Renal cortex interstitium (tissue), 11 donors: ENCODE measurements at regions not wholly inside any gene's neighbourhood (a gene's known extent, or its start where the extent isn't known, plus 50 kb on each side); places are given as distances from the start of the nearest gene placed in this dataset.
"Not testable (repeated sequence)": the region's sequence is repeated elsewhere in the genome, so short reads cannot be mapped to it uniquely, and the experiment has no call there.

ENCODE experiments used
- DNase-seq, 11 donors: peaks; one replicate each; pipeline ENCODE4 v3.0.0-alpha.2; 2013; ENCODE audit warnings: low read depth in 9 of 11, low spot score in 4 of 11; ENCODE audit errors: extremely low read depth in 1 of 11

DNA sequence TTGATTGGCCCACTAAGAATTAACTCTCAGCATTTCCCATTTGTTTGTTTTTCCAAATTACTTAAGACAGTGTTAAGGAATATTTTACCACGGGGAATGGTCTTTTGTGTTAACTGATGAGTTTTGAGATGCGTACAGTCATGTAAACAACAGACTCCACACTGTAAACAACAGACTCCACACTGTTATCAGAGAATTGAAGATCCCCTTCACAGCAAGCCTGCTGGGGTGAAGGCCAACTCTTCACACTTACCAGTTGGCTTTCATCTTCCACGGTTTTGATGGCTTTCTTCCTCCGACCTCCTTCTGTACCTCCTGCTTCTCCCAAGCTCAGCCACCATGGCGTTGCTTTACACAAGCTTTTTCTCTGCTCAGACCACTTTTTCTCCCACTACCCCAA lies 166.8 kb downstream of the TMEM200C start:
- no peak for DNase-seq

DNA sequence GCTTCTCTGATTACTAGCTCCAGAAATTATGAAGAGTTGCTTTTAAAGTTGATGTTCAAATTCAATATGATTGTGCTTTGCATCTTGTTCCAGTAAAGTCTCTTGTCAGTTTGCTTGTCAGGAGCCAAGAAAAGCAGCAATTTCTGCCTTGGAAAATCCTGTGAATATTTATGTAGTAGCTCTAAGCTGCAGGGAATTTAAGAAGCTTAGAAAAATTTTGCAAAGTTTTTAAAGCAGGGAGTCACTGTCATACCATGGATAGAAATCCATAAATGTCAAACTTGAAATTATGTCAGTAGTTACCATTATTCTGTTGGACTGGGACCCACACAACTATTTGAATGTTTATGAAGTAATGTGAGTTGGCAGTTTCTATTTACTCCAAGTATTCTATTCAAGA lies 169.3 kb downstream of the TMEM200C start:
- DNase-seq, result no peak

DNA sequence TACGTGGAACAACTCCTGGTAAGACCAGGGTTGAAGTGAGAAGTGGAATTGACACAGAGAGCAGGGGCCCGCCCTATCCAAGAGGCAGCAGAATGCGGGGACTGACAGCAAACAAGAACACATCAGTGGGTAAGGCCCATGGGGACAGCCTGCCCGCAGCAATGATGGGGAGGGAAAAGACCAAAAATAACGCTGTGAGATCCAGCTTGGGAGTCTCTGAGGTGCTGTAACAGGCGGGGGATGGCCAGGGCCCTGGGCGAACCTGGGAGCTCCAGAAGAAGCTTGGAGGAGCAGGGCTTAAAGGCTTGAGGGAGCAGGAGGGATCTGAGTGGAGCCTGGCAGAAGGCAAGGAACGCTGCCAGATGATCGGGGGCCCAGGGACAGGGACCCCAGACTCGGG lies 173.4 kb downstream of the TMEM200C start:
- no peak for DNase-seq

DNA sequence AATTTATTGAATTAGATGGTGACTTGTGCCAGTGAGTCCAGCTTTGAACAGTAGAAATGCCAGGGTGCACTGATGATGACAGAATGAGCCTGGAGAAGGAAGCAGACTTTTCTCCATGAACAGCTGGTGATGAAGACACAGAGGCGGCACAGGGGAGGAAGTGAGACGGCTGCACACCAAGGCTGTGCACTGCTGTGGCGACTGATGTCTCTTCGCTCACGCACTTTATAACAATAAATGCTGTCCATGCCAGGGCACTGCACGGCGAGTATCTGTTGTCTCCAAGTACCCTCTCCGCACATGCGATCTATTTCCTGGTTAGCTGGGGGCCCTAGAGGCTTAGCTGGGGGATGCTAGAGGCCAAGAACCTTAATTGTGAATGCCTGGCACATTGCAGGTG lies 175.2 kb downstream of the TMEM200C start:
- no peak for DNase-seq

DNA sequence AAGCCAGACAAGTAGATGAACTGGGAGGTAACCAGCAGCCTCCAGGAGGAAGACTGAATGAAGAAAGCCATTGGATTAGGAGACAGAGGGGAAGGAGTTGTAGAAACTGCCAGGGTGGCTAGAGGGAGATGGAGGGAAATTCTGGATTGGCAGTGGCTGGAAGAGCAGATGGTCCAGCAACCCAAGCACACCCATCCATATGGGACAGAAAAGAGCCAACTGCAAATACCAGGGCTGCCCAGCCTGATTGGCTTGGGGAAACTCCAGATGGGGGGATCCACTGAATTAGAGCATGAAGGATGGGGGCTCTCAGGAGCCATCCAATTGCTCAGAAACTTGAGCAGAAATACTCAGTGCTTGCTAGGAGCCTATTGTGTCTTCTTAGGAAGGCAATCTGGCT lies 173.5 kb upstream of the EPB41L3 start:
- DNase-seq, result no peak

DNA sequence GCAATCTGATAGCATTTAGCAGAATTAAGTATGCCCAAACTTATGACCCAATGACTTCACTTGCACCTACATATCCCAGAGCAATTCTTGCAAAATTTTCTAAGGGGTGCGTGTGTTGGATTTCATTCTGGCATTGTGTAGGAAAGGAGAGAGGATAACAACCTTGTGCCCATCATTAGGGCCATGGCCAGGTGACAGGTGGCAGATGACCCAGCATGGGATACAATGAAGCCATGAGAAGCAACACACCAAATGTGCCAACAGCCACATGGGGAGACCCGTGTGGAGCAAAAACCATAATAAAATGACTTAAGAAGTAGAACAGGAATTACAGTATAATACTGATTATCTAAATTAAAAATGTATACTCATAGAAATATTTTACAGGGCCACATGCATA lies 166.9 kb upstream of the EPB41L3 start:
- no peak for DNase-seq

DNA sequence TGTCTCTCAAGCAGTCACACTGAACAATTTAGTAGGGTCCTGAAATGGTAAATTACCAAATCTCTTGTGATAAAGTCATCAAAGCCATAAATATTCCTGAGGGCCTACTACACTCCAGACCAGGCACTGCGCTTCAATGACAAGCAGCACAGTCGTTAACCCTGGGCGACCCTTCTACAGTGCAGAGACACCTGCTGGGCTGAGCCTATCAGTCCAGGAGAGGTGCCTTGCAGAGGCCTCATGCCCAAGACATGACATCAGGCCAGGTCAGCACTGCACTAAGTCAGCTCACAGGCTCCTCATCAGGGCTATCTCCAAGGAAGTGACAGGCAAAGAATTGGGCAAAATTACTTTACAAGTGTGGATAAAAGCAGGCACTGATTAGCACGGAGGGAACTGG lies 166.4 kb upstream of the EPB41L3 start:
- DNase-seq, result no peak

DNA sequence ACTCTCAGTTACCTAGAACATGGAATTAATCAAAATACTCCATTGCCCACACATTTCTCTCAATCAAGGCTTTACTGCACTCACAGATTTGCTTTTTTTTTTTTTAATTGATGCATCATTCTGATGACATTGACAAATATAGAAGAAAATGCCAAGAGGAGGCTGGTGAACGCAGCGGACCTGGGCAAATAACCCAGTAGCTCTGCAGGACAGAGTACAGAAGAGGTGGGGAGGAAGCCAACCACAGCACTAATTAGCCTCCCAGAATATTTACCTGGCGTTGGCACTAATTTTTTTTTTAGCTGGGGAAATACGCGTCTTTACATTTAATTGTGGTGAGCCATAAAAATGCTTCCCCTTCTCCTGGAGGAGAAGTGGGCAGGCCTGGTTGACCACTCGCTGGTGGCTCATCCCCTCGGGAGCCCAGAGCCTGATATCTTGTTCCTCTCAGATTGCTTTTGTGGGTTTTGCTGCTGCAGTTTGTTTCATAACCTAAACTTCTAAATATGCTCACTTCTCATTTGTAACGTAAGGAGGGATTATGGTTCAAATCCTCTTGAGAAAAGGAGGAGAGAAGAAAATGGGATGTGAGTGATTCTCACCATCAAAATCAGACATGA lies 165.8 kb upstream of the EPB41L3 start:
- DNase-seq, result no peak

DNA sequence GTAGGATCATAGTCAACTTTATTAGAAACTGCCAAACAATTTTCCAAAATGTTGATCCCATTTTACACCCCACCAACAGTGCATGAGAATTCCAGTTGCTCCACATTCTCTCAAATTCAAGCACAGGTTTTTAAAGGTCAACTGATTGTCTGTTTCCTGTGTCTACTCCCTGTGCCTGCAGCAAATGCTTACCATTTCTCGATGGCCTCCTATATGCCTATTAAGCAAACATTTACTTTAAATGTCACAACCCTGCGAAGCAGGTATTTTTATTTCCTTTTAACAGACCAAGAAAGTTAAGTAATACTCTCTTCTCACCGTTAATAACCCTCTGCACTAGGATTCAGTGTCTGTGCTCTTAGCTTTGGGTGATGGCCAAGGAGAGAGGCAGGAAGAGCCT lies 163.8 kb upstream of the EPB41L3 start:
- DNase-seq, result no peak

DNA sequence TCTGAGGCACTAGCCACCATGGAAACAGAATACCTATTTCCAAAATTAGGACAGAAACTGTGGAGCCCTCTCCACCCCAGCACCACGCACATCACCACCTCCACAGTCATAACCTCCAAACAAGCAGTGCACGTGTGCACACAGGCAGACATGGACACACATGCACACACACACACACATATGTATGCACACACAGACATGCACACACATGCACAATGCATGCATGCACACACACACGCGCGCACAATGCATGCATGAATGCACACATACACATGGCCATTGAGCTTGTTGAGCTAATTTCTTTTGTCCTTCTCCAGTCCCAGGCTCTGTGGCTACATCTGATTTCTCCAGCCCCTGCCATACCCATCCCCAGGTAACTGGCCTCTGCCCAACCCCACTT lies 161.6 kb upstream of the EPB41L3 start:
- no peak for DNase-seq

DNA sequence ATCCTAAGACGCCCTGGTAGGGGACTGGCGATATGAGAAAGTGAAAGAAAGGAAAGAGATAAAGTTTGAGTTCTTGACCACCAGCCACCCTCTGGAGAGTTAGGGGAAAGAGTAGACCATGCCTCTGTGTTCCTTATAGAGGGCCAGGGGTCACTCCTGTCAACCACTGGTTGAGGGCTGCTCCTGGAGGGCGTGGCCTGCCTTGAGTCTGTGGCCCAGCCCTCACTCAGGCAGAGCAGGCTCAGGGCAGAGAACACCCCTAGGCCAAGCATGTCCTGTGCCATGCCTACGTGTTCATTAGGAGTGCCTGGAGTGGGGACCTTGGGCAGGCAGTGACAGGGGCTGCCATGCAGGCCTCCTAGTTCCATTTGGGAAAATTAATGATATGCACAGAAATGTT lies 161.1 kb upstream of the EPB41L3 start:
- DNase-seq, result no peak

DNA sequence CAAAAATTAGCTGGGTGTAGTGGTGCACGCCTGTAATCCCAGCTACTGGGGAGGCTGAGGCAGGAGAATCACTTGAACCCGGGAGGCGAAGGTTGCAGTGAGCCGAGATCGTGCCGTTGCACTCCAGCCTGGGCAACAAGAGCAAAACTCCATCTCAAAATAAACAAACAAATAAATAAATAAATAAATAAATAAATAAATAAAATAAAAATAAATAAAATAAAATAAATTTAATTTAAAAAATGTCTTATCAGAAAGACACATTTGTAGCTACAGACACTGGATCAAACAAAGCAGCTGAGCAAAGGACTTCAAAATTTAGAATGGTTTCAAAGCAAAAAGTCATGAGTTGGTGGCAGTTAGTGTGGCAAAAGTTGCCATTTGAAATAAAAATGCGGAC lies 158.2 kb upstream of the EPB41L3 start:
- not testable (repeated sequence) for DNase-seq

DNA sequence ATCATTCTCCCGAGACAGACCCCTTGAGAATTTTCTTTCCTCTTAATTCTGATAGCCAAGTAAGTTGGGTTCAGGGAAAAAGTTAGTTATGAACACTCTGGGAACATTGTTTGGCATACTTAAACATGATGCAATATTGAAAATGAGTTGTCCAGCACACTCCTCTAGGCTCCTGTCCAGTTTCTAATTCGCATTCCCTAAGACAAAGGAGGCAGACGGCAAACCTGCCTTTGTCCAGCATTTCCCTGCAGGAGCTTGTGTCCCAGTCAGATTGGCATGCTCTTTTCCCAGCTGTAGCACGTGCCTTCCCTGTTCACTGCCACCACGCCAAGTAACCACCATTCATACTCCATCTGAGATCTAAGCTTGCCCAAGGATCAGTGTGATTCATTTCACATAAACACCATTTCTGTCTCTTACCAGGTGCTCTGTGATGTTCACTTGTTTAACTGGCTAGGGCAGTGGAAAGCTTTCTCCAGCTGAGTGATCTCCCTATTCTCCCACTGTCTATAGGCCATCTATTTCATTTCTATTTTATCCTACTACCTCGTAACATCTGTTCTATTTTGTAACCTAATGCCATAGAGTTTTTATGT lies 150.0 kb upstream of the EPB41L3 start:
- no peak for DNase-seq

DNA sequence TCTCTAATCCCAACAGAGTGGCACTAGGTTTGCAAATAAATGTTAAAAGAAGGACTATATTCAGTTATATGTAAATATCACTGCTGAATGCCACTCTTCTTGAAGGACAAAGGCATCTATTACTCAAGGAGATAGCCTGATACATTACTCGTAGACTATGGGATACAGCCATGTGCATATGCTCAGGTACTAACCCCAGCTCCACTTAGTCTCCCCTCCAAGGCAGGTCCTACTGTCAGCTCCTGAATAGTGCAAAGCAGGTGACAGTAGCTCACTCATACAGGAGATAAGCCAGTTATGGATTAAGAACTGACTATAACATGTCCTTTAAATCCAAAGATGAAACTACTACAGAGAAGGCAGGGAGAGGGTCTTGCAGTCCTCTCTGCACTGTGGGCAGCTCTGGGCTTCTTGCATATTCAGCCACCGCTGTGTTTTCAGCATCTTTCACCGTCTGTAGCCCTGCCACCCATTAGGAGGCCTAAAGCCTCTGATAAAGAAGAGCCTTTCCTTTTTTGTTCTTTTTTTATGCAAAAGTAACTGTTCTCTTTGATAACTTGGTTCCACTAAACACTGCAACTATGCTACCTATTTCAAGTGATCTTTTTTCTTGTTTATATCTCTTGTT lies 135.1 kb upstream of the EPB41L3 start:
- DNase-seq, result no peak

DNA sequence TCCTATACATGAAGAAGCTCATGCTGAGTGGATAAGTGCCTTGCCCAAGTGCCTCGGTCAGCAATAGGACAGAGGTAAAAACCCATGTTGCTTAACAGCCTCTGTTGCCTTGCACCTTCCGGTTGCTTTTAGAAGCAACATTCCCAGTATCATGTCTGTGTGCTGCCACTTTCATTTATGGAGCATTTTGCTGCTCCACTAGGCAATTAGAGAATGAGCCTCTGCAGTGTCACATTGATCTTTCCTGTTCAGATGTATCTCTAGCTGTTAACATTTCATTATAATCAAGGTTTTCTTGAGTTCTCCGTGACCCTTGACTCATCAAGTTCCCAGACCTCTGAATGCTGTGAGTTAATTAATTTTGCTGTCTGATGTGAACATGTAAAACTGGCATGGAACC lies 134.5 kb upstream of the EPB41L3 start:
- no peak for DNase-seq

DNA sequence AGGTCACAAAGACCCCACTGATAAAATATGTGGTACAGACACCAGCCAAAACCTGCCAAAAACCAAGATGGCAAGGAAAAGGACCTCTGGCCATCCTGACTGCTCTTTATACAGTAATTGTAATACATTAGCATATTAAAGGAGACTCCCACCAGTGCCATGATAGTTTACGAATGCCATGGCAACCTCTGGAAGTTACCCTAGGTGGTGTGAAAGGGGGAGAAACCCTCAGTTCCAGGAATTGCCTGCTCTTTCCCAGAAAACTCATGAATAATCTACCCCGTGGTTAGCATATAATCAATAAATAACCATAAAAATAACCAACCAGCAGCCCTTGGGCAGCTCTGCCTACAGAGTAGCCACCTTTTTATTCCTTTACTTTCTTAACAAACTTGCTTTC lies 129.8 kb upstream of the EPB41L3 start:
- DNase-seq, result no peak

DNA sequence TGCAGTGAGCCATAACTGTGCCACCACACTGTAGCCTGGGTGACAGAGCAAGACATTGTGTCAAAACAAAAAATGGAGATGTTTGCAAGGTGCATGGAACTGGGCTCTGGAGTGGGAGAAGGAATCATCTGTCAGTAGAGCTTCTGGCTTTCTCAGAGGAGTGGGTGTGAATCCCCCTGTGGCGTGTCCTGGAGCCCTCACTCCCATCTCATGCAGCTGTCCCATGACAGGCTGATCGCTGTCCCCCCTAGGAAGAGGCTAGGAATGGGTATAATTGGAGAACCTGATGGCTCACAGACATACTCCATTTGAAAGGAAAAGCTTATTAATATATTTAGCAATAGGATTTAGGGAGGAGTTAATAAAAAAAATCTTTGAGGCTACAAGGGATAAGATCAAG lies 125.8 kb upstream of the EPB41L3 start:
- DNase-seq, result no peak

DNA sequence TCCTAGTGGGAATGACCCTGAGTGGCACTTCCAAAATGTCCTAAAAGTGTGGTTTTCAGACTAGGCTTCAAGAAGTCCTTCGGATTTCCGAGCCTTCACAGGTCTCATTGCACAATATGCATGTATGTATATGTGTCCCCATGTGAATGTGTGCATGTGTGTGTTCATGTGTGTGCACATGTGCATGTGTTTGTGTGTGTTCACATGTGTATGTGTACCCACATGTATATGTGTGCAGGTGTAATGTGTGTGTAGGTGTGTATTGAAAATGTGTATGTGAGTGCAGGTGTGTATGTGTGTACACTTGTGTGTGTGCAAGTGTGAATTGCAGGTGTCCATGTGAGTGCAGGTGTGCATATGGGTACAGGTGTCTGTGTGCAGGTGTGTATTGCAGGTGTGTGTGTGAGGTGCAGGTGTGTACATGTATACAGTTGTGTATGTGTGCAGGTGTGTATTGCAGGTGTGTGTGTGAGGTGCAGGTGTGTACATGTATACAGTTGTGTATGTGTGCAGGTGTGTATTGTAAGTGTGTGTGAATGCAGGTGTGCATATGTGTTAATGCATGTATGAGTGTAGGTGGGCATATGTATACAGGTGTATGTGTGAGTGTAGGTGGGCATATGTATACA lies 124.4 kb upstream of the EPB41L3 start:
- no peak for DNase-seq

DNA sequence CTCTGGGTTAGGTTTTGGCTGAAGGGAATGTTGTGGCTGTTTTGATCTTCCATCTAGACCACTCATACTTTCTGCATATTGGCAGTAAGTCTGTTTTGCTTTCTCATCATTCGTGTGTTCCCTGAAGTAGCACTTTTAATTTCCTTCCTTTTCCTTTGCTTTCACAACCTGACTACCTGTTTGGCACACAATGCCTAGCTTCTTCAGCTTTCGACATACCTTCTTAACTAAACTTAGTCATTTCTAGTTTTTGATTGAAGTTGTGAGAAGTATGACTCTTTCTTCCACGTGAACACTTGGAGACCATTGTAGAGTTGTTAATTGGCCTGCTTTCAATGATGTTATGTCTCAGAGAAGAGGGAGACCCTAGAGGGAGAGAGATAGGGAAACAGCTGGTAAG lies 123.6 kb upstream of the EPB41L3 start:
- no peak for DNase-seq

DNA sequence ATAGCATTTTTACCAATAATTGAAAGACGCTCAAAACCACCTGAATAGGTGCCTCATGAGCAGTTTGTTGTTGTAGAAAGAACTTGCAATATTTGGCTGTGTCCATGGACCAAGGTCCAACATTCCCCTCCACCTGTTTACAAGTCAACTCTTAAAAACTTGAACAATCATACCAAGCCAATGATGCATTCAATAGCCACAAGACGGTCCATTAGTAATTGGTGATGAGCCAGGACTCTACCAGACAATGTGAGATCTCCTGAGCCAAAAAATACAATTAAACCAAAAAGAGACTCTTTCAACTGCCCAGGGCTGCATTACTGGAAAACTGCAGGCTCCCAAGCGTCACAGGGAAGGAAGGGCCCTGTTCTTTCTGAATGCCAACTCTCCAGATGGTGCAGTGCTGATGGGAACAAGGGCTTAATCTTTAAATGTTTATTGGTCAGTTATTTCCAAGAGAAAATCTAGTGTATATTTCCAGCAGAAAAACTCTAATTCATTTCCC lies 118.8 kb upstream of the EPB41L3 start:
- no peak for DNase-seq
